HG02973 (cell line): ENCODE measurements at regions not wholly inside any gene's neighbourhood (a gene's known extent, or its start where the extent isn't known, plus 50 kb on each side); places are given as distances from the start of the nearest gene placed in this dataset.

Source experiments
- ATAC-seq: cut with Tn5 transposase; IDR thresholded peaks from one replicate; pipeline ENCODE4 v1.9.1; 2021; ENCODE audit warnings: moderate library complexity; ENCODE audit not compliant: unreplicated experiment

- ATAC-seq: no peak
Measured at GRCh38 chr6:21844120-21844917, 250.8 kb downstream of the SOX4 start.

DNA sequence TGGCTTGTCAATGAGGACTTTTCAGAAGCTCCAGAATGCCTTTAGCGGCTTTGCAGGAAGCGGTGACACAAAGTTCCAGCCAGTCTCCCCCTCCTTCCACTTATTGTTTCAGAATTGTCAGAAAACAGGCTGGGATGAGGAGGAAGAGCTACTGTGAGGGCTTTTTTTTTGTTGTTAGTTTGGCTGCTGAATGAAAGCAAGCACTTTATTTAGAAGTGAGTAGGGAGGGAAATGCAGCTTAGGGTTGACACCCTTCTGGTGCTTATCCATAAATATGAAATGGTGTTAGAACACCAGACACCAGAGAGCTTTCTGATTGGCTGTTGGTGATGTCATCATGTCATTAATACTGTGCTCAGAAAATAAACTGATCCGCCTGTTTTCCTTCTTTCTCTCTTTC lies 251.5 kb downstream of the SOX4 start:
- ATAC-seq: no peak

DNA sequence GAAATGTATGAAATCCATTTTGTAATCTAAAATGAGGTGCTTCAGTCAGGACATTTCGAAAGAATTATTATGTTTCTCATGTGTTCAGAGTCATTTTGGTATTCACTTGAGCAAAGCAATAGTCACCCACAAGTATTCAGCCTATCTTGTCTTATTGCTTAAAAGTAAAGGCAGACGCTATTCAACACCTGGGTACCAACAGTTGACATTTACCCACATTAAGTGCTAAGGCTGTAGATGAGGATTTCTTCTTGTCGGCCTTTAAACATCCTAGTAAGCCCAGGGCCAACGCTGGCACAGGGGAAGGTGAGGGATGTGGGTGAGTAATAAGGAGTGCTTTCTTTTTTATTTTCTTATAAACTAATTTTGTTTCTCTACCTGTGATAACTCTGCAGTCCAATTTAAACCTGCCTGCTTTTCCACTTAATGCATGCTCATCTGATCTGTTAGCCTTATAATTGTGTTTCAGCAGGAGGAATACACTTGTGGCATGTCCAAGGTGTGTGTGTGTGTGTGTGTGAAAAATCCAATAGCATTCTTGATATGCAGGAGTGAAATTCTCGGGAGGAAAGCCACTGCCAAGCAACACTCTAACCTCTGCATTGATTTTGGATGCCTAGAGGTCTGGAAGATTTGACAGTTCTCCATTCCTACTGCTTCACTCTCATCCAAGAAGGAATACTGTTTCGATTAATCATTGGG lies 252.0 kb downstream of the SOX4 start:
- ATAC-seq: no peak

DNA sequence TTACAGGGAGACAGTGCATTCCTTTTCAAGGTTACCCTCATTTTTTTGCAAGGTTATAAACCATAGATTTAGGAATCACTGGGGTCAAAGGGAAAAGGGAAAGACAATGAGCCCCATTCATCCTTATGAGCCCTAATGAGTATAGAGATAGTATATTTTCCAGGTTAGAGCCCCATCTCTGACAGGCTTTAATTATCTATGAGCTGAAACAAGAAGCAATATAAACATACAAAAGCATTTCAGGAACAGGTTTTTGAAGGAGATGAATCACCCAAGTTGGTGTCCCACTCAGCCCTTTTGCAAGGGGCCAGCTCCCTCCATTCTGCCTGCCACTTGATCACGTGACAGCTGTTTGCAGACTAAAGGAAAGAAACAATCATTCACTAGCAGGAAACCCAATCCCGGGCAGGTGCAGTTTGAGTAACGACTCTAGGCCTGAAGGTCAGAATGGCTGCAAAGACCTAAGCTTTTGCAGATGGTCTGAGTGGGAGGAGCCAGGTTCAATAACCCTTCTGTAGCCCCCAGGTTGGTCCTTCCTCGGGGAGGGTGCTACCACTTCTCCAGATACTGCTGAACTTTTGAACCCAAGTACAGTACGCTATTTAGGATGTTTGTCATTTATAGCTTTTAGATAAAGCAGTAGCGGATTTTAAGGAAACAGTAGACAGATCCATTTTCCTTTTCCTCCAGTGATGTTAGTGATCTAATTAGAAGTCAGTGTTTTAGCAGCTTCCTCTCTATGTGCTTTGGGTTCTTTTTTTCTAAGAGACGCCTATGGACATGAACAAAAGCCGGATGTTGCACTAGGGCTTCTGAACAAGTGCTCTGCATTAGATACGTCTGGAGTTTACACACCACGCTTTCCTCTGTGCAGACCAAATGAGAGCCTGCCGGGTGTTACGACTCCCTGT lies 253.2 kb downstream of the SOX4 start:
- ATAC-seq: peak; percentile 59

GRCh38 chr6:21847711-21848480 lies 254.3 kb downstream of the SOX4 start:
- ATAC-seq: no peak

GRCh38 chr6:21850691-21851090 lies 257.1 kb downstream of the SOX4 start:
- ATAC-seq: no peak

DNA sequence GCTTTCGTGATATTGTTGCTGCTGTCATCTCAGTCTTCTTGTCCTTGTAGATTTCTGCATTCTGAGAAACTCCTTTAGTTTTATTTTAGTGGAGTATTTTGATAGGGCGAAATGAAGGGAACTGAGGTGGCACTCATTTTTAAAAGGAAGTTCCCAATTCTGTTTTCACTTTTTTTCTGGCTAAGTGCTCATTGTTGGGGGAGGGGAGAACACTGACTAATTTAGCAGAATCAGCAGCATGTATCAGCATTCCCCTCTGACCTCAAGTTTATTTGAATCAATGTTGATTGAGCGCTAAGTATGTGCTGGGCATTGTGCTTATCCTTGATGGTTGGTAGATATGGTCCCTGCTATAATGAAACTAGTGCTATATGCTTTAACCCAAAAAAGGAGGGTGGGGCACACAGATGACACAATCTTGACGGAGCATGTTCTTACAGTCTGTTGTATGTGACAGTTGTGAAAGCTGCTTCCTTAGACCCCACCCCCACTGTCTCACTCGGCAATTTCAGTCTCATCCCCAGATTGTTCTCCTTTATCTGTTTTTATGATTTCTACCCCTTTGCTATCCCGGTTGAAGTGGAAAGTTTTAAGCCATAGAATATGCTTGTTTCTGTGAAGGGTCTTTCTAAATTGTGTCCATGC lies 262.4 kb downstream of the SOX4 start:
- ATAC-seq: no peak

DNA sequence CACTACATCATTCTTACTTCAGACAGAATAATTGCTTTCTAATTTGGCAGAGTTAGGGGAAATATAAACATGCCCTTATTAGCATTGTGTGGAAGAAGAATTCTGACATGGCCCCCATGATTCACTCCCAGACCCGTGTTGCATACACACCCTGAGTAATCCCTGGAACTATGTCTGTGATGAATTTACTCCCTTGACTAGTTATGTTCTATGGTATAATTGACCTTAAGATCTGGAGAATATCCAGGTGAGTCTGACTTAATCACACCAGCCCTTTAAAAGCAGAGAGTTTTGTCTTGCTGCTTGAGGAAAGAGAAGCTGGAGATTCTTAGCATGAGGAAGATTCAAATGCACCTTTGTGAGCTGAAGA lies 262.9 kb downstream of the SOX4 start:
- no peak for ATAC-seq

DNA sequence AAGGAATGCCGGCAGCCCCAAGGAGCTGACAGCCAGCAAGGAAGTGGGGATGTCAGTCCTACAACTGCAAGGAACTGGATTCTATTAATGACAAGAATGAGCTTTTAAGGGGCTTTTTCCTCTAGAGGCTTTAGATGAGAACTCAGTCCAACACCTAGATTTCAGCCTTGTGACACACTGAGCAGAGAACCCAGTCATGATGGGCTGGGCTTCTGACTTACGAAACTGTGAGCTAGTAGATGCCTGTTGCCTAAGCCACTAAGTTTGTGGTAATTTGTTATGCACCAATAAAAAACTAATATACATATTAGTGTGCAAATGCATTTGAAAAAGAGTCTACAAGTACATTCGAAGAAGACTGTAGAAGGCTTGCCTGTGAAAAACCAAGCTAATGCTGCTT lies 263.3 kb downstream of the SOX4 start:
- no peak for ATAC-seq

DNA sequence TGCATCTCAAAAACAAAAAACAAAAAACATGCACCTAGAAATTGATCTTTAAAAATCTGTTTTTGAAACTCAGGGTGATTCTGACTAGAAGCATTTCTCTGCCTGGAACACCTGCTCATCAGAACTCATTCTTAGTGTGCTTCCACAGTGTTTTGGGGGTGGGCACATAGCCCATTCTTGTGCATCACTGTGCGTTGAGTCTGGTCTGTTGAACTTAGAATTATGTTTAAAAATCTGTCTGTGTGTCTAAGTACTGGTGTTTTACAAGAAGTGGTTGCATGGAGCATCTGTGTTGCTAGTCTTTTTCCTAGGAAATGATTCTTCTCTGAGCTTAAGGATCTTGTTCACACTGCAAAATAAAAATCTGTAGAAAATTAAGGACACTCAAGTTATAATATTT lies 264.5 kb downstream of the SOX4 start:
- no peak for ATAC-seq

DNA sequence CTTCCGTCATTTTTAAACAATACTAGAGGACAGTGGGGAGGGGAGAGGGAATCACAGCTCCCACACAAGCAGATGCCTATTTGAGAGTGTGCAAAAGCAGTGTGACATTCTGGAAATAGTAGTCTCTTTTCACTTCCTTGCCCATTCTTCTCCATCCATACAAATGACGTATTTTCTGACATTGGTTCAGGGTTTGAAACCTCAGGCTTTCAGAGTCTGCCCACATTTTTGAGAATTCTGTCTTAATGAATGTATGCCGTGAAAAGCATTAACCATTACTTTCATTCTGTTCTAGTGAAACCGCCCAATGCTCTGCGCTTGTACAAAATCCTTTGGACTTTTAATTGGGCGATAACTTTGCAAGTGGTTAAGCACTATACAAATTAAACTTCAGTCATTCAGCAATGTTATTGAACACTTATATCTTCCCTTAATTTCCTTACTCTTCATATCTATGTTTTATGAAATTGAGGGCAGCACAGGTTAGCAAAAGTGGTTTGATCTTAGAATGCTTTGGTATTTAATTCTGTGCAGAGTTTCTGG lies 265.7 kb downstream of the SOX4 start:
- no peak for ATAC-seq

- no peak for ATAC-seq
Measured at GRCh38 chr6:21861942-21862341, 268.4 kb downstream of the SOX4 start.

DNA sequence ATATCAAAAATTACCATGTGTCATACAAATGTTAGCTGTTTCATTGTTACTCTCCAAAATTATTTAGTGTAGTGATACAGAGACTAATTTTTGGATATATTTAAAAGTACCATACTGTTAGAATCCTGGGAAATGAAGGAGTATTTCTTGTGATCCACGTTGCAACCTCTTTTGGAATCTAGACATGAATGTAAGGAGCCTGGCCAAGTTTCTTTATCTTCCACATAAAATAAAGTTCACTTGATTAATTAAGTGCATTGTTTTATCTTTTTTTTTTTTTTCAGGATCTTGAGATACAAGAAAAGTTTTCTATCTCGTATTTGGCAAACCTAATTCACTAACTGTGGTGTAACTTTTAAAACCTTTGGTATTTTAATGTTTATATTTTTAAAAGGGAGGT lies 270.7 kb downstream of the SOX4 start:
- no peak for ATAC-seq

DNA sequence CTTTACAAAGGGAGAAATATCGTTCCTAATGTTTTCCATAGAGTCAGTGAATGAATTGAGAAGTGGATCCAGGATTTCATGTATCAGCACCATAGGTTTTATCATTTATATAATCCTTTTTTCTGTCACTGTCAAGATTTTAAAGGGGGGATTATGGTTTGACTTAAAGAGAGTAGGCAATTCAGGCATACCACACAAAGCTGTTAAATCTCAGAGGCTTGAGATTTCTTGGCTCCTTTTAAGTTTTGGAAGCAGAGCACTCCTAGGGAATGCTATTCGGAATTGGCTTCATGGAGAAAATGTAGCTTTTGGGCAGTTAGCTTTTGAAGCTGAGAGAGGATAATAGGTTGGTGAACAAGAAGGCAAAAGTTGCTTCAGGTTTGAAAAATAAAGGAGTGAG lies 274.7 kb downstream of the SOX4 start:
- ATAC-seq: no peak

GRCh38 chr6:21869085-21869771 lies 275.7 kb downstream of the SOX4 start:
- no peak for ATAC-seq

DNA sequence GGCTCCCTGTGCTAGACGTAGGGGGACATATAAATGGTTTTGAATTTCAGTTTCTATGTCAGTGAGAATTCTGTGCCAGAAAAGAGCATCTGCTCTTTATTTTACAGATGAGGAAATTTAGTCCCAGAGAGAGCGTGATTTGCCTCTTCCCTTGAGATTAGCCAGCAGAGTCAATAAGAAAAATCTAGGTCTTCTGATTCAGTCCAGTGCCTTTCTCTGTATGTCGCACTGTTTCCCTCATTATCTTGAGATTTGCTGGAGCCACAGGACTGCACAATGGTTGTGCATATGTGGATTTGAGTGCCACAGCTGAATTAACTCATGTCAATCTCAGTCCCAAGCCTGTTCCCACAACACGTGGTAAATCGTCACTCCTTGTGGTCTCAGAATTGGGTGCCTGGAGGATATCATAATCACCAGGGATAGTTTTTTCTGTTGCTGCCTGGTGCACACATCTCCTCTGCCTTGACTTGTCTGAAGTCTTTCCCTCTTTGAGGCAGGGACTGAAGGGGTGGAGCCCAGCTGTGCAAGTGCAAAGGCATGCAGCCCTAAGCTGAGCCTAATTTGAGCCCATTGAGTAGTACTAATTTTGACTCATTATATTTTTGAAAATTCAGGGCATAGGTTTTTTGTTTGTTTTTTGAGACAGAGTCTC lies 276.7 kb downstream of the SOX4 start:
- ATAC-seq: no peak

DNA sequence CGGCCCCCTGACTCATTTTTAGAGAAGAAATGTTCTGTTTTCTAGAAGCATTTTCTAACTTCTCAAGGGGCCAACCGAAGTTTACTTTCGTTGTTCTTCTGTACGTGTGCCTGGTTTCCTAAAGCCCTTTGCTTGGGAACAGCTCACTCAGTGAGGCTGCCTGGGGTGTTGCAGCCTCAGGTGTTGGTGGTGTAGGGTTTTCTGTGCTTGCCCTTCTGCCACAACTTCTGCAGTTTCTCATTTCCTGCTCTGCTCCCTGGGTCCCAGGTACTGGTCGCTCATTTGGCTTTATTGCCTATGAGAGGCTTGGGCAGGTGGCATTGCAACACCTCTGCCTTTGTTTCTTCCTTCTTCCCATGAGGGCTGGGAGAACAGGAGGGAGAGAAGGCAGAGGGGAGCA lies 278.3 kb downstream of the SOX4 start:
- no peak for ATAC-seq

- ATAC-seq: no peak
Measured at GRCh38 chr6:21872749-21873148, 279.2 kb downstream of the SOX4 start.

GRCh38 chr6:21873562-21873961 lies 280.0 kb downstream of the SOX4 start:
- ATAC-seq: no peak
